Mononuclear cell (primary cell): ENCODE measurements at regions not wholly inside any gene's neighbourhood (a gene's known extent, or its start where the extent isn't known, plus 50 kb on each side); places are given as distances from the start of the nearest gene placed in this dataset.

Experiments
- H3K27me3 ChIP-seq: 2 replicates; pipeline ENCODE4 v1.6.0; 2011; ENCODE audit warnings: low read length, control low read depth; ENCODE audit not compliant: insufficient read depth
- H3K4me1 ChIP-seq: 2 replicates; pipeline ENCODE4 v1.5.1; 2011; ENCODE audit warnings: mild to moderate bottlenecking, low read length, control low read depth; ENCODE audit not compliant: insufficient read depth
- H3K4me3 ChIP-seq: 2 replicates; pipeline ENCODE4 v1.5.1; 2011; ENCODE audit warnings: mild to moderate bottlenecking, low read length, moderate library complexity
- H3K9me3 ChIP-seq: 2 replicates; pipeline ENCODE4 v1.5.1; 2011; ENCODE audit warnings: low read depth, mild to moderate bottlenecking, control low read depth, low read length

DNA sequence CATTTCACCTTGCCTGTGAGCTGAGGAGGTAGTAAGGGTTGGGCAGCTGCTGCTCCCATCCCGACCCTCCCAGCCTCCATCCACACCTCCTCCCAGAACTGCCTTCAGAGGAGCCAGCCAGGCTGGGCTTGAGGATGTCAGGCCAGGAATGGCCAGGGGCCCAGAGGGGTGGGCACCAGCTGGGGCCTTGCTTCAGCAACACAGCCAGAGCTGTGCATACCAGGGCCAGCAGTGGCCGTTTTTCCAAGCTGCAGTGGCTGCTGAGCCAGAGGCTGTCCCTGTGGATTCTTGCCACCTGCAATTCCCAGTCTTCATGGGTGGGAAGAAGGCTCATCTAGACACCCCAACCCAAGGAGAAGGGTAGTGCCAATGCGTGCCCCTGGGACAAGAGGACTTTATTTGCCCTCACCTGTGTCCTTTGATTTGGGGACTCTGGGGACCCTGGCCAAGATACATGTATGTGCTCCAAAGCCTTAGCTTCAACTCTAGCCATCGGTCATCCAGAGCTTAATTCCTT is 153.4 kb upstream of the SDK2 start:
- no peaks in the 10 kb centered on the region for H3K27me3 ChIP-seq
- H3K4me3 ChIP-seq = no peak overlapping the region
- no peaks in the 10 kb centered on the region for H3K9me3 ChIP-seq
- no peaks in the 10 kb centered on the region for H3K4me1 ChIP-seq

DNA sequence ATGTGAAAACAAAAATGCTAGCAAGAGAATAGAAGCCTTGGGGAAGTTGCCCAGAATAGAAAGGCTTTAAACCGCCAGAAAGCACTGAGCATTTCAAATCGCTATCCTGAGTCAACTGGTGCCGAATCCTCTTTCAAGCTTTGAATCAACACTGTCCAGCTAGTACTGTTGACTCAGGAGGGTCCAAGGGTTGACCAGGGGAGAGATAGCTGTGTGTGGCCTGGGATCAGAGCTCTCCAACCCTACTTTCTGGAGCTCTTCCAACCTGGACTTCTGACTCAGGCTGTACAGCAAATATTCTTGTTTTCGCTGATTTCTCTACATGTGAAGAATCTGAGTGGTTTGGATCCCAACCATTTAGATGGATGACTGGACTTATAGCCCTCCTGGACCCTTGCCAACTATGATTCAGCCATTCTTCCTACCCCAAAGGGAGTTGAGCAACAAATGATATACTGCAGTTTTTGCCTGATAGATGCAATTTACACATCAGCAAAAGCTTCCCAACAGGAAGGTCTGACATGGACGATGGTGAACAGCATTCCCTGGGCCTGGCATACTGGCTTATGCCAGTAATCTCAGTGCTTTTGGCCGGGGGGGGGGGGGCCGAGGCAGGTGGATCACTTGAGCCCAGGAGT is 154.0 kb upstream of the SDK2 start:
- Histone ChIP-seq H3K4me1 (no peaks in the 10 kb centered on the region), H3K27me3 (no peaks in the 10 kb centered on the region), H3K9me3 (no peaks in the 10 kb centered on the region), H3K4me3 (no peak overlapping the region)

DNA sequence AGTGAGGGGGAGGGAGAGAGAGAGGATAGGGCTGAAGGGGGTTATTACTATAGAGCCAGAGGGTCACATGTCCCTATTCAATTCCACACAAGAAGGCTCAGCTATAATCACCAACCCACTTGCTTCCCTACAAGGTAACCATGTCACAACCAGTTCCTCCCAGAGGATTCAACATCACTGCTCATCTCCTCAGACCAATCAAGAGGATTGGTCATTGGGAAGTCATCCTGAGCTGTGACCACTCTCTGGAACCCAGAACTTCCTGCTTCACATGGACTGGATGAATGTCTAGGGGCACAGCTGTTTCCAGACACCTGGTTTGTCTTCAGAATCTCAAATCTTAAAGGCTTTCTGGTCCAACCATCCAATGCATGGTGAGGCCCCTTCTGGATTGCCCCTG is 154.9 kb upstream of the SDK2 start:
- no peaks in the 10 kb centered on the region for H3K4me1 ChIP-seq
- no peaks in the 10 kb centered on the region for H3K9me3 ChIP-seq
- no peaks in the 10 kb centered on the region for H3K27me3 ChIP-seq
- H3K4me3 ChIP-seq = no peak overlapping the region

DNA sequence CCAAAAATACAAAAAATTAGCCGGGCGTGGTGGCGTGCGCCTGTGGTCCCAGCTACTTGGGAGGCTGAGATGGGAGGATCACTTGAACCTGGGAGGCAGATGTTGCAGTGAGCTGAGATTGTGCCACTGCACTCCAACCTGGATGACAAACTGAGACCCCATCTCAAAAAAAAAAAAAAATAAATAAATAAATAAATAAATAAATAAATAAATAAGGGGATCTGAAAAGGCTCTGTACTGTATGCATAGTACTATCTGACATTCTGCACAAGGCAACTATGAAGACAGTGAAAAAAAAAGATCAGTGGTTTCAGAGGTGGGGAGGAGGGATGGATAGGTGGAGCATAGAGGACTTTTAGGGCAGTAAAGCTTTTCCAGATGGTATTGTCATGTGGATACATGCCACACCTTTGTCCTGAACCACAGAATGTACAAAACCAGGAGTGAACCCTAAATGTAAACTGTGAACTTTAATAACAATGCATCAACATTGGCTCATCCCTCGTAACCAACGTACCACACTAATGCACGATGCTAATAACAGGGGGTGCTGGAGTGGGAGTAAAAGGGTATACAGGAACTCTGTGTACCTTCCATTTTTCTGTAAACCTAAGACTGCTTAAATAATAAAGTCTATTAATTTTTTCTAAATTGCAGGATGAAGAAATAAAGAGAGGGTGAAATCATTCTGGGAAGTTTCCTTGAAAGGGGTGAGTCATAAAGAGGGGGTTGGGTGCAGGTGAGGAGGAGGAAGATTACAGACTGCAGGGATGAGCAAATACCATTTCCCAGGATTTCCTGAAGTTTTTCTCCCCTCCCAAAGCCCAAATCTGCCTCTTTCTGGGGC is 155.8 kb upstream of the SDK2 start:
- Histone ChIP-seq H3K4me3 (no peak overlapping the region), H3K27me3 (no peaks in the 10 kb centered on the region), H3K9me3 (no peaks in the 10 kb centered on the region), H3K4me1 (no peaks in the 10 kb centered on the region)

DNA sequence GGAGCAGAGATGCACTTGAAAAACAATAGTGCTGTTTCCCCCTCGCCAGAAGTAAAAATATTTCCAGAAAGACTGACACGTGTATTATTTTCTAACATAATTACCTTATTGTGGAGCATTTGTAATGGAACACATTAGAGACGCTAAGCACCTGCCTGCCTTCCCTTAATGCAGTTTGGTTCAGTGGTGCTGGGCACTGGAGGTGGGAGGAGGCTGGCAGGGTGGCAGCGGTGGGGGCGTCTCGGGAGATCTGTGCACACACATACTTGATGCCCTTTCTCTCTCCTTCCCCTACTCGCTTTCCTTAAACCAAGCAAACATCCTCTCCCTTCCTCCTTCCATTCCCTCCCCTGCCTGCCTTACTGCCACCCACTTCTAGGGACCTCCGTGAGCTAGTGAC is 156.6 kb upstream of the SDK2 start:
- Histone ChIP-seq H3K4me1 (no peaks in the 10 kb centered on the region), H3K4me3 (no peak overlapping the region), H3K9me3 (no peaks in the 10 kb centered on the region), H3K27me3 (no peaks in the 10 kb centered on the region)

DNA sequence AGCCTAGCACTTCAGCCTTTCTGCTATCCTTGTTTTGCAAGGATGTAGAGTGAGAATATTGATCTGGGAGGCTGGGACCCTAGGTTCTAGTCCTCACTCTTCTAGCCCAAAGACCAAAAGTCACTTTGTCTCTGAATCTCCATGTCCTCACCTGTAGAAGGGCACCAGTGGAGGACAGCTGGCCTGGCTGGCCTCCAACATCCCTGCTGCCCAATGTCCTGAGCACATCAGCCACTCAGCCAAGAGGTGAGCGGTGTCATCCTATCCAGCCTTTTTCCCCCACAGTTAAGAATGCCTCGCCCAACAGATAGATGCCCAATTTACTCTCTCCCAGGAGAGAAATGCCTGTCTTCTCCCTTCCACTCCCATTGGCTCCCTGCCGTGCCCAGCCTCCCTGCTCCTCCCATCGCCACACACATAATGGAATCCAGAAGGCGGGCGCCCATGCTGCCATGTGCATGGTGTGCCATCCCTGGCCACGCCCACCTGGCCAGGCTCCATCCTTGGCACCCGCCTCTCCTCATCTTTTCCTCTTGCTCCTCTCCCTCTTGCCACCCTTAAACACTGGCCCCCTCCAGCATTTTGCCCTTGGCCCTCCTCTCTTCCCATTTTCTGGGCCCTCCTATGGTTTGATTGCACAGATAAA is 157.3 kb upstream of the SDK2 start:
- H3K9me3 ChIP-seq = no peaks in the 10 kb centered on the region
- H3K4me3 ChIP-seq = no peak overlapping the region
- H3K4me1 ChIP-seq = no peaks in the 10 kb centered on the region
- H3K27me3 ChIP-seq = no peaks in the 10 kb centered on the region

DNA sequence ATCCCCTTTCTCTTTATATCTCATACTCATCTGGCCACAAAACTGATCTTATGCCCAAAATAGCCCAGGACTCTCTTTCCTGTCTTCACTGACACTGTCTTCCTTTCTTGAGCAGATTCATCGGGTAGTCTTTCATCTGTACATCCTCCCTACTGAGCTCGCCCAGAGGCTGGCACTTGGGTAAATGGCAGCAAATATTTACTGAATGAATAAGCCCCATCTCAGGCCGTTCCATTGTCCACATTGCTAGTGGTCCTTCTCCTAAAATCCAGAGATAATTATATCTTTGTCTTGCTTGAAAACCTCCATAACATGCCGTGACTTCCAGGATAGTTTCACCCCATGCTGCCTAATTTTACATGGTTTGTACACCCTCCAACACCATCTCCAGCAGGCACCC is 158.1 kb upstream of the SDK2 start:
- H3K4me3 ChIP-seq = no peak overlapping the region
- H3K27me3 ChIP-seq = no peaks in the 10 kb centered on the region
- no peaks in the 10 kb centered on the region for H3K9me3 ChIP-seq
- H3K4me1 ChIP-seq = no peaks in the 10 kb centered on the region

DNA sequence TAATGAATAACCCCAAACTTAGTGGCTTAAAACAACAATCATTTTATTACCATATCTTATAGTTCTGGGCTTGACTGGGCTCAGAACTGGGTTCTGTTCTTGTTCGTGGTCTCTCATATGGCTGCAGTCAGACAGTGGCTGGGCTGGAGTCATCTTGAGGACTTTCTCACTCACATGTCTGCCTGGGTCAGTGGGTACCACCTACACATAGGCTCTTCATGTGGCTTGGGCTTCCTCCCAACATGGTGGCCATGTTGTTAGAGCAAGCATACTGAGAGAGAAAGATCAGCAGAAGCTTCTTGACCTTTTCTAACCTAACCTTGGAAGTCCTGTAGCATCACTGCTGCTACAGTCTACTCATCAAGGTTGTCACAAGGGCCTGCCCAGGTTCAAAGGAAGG is 158.6 kb upstream of the SDK2 start:
- H3K4me1 ChIP-seq = no peaks in the 10 kb centered on the region
- no peaks in the 10 kb centered on the region for H3K9me3 ChIP-seq
- no peaks in the 10 kb centered on the region for H3K27me3 ChIP-seq
- no peak overlapping the region for H3K4me3 ChIP-seq

DNA sequence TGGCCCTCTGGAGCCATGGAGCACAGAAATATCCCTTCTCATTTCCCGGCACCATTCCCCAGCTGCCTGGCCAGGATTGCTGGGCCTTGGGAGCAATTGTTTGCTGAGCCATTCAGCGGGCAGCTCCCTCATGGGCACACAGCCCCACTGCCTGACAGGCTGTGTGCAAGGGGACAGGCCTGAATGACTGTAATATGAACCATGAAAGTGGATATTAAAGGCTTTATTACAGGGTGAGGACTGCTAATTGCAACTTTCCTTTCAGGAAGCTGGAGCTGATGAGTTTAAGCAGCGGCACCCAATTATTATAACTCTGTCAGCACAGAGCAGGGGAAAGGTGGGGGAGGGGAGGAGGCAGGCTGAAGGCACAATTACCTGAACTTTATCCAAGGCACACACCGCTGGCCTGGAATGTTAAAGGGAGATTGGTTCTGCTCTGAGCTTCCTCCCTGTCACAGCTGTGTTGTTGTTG is 159.8 kb upstream of the SDK2 start:
- H3K4me3 ChIP-seq = no peak overlapping the region
- H3K4me1 ChIP-seq = no peaks in the 10 kb centered on the region
- H3K9me3 ChIP-seq = no peaks in the 10 kb centered on the region
- no peaks in the 10 kb centered on the region for H3K27me3 ChIP-seq

DNA sequence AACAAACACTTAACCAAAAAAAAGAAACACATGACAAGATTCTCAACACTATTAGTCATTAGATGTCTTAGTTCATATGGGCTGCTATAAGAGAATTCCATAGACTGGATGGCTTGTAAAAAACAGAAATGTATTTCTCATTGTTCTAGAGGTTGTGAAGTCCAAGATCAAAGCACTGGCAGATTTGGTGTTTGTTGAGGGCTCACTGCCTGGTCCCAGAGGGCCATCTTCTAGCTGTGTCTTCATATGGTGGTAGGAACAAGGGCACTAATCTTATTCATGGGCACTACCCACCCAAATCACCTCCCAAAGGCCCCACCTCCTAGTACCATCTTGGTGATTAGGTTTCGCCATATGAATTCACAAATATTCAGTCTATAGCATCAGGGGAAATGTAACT is 162.5 kb upstream of the SDK2 start:
- no peaks in the 10 kb centered on the region for H3K4me1 ChIP-seq
- H3K4me3 ChIP-seq = no peak overlapping the region
- H3K9me3 ChIP-seq = no peaks in the 10 kb centered on the region
- no peaks in the 10 kb centered on the region for H3K27me3 ChIP-seq

DNA sequence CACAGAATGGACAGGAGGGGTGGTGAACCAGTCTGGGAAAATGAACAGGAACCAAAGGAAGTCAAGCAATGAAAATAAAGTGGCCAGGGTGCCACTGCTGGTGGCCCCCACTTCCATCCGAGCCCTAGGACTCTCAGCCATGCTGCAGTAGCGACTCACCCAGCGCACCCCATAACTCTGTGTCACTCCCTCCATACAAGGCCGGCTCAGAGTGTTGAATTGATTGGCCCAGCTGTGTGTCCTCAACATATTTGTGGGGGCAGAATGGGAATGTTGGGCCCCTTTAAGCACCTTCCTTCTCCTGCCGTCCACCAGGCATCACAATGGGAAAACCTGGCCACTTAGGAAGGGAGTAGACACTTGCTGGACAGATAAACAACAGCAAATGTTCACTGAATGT is 169.0 kb upstream of the SDK2 start:
- Histone ChIP-seq H3K4me3 (no peak overlapping the region), H3K9me3 (no peaks in the 10 kb centered on the region), H3K4me1 (peaks cover 3% of the 10 kb centered on the region), H3K27me3 (no peaks in the 10 kb centered on the region)

DNA sequence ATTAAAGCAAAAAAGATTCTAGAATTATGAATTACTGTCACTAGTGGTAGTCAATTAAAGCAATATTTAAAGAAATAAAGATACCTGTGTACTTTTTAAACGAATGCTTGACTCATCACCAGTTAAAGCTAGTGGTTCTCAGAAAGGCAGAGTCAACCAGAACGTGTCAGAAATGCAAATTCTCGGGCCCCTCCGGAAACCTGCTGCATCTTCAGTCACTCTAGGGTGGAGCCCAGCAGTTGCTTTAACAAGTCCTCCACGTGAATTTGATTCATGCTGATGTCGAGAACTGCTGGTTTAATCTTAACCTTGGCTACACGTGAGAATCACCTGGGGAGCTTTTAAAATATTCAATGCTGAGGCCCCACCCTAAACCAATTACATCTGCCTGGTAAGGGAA is 169.8 kb upstream of the SDK2 start:
- Histone ChIP-seq H3K27me3 (no peaks in the 10 kb centered on the region), H3K9me3 (no peaks in the 10 kb centered on the region), H3K4me3 (no peak overlapping the region), H3K4me1 (peaks cover 3% of the 10 kb centered on the region)

DNA sequence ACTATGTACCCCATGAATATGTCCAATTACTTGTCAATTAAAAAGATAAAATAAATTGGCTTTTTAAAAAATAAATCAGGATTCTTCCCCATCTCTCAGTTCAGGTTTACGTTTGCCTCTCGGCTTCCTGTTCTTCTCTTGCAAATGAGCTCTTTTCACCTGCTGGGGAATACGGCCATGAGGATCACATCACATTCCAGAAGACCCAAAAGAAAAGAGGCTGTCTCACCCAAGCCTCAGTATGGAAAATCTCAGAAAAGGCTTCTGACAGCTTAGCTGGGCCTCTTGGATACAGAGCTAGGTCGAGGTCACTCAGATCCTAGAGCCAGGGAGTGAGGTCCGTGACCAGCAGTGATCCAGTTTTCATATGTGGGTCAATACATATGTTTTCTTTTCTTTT is 171.2 kb upstream of the SDK2 start:
- no peak overlapping the region for H3K4me3 ChIP-seq
- H3K9me3 ChIP-seq = no peaks in the 10 kb centered on the region
- no peaks in the 10 kb centered on the region for H3K27me3 ChIP-seq
- peaks cover 3% of the 10 kb centered on the region for H3K4me1 ChIP-seq

DNA sequence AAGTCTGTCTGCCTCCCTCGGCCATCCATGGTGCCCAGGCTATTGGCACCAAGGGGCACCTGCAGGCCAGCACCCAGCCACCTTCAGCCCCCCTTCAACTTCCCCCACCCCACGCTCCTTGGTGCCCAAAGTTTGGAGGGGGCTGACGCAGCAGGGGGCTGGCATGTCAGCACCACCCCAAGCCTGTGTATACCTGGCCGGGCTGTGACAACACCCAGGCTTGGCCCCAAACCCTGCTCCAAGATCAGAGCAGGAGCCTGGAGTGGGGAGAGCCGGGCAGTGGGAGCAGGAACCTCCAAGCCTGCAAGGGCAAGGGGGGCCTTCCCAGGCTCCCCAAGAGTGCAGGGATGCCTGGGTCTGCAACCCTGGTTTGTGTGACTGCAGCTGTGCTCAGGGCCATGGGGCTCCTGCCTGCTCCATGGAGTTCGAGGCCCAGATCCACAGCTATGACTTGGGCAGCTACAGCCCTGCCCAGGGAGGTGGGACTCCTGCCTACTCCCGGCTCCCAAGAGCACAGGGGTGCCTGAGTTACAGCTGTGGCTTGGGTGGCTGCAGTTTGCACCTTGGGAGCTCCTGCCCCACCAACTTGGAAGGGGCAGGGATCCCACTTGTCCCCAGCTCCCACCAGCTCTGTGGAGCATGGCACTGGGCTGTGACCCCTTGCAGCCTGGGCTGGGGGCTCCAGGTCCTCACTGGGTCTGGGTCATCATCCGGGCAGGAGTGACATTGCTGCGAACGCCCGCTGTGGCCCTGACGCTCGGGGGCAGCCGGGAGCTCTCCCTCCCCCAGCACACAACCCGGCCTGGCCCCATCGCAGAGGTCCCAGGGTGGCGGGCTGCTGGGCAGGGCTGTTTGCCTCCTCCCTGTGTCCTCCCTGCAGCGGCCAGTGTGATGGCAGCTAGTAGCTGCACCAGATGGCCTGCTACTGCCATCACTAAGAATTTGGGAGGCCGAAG is 175.5 kb upstream of the SDK2 start:
- H3K4me1 ChIP-seq = peaks cover 7% of the 10 kb centered on the region
- no peak overlapping the region for H3K4me3 ChIP-seq
- no peaks in the 10 kb centered on the region for H3K9me3 ChIP-seq
- H3K27me3 ChIP-seq = no peaks in the 10 kb centered on the region
